HEK293T (cell line): ENCODE measurements at regions not wholly inside any gene's neighbourhood (a gene's known extent, or its start where the extent isn't known, plus 50 kb on each side); places are given as distances from the start of the nearest gene placed in this dataset.

Experiments used
- ELF4 ChIP-seq: fragments of 450-650 bp; IDR thresholded peaks from 2 replicates; pipeline ENCODE4 v1.6.1; 2017; ENCODE audit warnings: antibody characterized with exemption
- FOXK2 ChIP-seq: fragments of 450-650 bp; IDR thresholded peaks from 2 replicates; pipeline ENCODE4 v1.6.1; 2016; ENCODE audit warnings: mild to moderate bottlenecking
- FOXM1 ChIP-seq: fragments of 450-650 bp; IDR thresholded peaks from 2 replicates; pipeline ENCODE4 v1.6.1; 2017; ENCODE audit warnings: mild to moderate bottlenecking, borderline replicate concordance
- SUZ12 ChIP-seq: fragments of 450-650 bp; IDR thresholded peaks from 2 replicates; pipeline ENCODE4 v1.6.1; 2016; ENCODE audit warnings: mild to moderate bottlenecking
- TF ChIP-seq, protein P1 (sequence below): fragments of 450-650 bp; IDR thresholded peaks from 2 replicates; pipeline ENCODE4 v1.6.1; 2016

DNA sequence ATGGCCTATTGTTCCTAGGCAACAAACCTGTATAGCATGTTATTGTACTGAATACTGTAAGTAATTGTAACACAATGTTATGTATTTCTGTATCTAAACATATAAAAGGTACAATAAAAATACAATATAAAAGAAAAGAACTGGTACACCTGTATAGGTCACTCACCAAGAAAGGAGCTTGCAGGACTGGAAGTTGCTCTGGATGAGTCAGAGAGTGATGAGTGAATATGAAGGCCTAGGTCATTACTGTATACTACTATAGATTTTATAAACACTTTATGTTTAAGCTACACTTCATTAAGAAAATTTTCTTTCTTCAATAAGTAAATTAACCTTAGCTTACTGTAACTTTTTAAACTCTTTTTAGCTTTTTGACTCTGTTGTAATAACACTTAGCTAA lies 559.9 kb downstream of the PLPP3 start:
- TF ChIP-seq ELF4, result no peak
- TF ChIP-seq SUZ12, result no peak
- TF ChIP-seq FOXK2, result no peak
- TF ChIP-seq, protein P1, sequence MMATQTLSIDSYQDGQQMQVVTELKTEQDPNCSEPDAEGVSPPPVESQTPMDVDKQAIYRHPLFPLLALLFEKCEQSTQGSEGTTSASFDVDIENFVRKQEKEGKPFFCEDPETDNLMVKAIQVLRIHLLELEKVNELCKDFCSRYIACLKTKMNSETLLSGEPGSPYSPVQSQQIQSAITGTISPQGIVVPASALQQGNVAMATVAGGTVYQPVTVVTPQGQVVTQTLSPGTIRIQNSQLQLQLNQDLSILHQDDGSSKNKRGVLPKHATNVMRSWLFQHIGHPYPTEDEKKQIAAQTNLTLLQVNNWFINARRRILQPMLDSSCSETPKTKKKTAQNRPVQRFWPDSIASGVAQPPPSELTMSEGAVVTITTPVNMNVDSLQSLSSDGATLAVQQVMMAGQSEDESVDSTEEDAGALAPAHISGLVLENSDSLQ, result no peak
- no peak for TF ChIP-seq FOXM1
